ENCODE measurements at regions not wholly inside any gene's neighbourhood (a gene's known extent, or its start where the extent isn't known, plus 50 kb on each side); places are given as distances from the start of the nearest gene placed in this dataset.

DNA sequence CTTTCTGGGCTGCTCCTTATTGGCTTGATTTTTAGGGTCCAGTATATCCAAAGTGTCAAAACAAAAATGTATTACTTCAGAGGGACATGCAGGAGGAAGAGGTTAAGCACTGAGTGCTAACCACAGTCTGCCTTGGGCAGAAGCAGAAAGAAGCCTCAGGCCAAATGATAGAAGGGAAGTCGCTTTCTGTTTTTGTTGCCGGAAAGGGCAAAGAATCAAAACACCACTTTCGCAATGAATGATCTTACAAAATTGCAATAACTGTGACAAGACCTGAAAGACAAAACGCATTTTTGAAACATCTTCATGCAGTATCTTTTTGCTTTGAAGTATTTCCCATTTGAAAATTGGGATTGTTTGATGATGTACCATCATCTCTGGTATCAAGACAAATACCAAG is 70.1 kb upstream of the PICALM start:
- no peak overlapping the region for H3K27ac ChIP-seq
- no peak for TF ChIP-seq ZFX (IDR thresholded peaks at IDR 0.05; ENCODE audit: borderline replicate concordance)
- TF ChIP-seq, protein P1, sequence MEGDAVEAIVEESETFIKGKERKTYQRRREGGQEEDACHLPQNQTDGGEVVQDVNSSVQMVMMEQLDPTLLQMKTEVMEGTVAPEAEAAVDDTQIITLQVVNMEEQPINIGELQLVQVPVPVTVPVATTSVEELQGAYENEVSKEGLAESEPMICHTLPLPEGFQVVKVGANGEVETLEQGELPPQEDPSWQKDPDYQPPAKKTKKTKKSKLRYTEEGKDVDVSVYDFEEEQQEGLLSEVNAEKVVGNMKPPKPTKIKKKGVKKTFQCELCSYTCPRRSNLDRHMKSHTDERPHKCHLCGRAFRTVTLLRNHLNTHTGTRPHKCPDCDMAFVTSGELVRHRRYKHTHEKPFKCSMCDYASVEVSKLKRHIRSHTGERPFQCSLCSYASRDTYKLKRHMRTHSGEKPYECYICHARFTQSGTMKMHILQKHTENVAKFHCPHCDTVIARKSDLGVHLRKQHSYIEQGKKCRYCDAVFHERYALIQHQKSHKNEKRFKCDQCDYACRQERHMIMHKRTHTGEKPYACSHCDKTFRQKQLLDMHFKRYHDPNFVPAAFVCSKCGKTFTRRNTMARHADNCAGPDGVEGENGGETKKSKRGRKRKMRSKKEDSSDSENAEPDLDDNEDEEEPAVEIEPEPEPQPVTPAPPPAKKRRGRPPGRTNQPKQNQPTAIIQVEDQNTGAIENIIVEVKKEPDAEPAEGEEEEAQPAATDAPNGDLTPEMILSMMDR (IDR thresholded peaks at IDR 0.05) = no peak

DNA sequence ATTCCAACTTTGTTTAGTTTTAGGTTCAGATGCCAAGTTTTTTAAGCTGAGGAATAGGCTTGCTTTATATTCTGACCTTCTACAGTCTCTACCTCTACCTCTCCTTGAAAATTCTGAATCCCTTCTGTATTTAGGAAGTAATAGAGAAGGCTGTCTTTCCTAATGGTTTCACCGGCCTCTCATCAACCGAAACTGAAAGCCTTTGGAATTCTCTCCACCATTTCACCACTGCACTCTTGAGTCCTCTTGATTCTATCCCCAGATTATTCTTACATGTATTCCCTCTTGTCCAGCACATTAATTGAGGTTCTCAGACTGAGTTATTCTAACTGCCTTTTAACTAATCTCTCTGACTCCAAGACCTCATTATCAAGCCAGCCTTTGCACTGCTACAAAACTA is 67.7 kb upstream of the PICALM start:
- no peak overlapping the region for H3K27ac ChIP-seq
- TF ChIP-seq, protein P1 (IDR thresholded peaks at IDR 0.05) = no peak
- TF ChIP-seq ZFX (IDR thresholded peaks at IDR 0.05; ENCODE audit: borderline replicate concordance) = no peak

DNA sequence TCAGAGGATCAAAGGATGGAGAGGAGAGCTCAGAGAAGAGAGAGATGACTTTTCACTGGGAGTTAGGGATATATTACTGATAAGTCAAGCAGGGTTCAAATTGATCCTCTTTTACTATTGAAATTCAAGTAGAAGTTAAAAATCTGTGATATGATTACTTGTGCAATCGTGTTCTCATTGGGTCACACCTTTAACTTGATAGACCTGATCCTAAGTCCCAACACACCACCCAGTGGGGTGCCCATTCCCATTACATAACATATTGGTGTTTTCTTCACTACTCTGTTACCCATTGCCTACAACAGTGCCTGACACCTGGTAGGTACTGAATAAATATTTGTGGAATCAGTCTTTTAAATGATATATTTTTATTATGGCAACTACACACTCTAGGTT is 66.4 kb upstream of the PICALM start:
- TF ChIP-seq ZFX (IDR thresholded peaks at IDR 0.05; ENCODE audit: borderline replicate concordance) = no peak
- TF ChIP-seq, protein P1 (IDR thresholded peaks at IDR 0.05) = no peak
- H3K27ac ChIP-seq = no peak overlapping the region

DNA sequence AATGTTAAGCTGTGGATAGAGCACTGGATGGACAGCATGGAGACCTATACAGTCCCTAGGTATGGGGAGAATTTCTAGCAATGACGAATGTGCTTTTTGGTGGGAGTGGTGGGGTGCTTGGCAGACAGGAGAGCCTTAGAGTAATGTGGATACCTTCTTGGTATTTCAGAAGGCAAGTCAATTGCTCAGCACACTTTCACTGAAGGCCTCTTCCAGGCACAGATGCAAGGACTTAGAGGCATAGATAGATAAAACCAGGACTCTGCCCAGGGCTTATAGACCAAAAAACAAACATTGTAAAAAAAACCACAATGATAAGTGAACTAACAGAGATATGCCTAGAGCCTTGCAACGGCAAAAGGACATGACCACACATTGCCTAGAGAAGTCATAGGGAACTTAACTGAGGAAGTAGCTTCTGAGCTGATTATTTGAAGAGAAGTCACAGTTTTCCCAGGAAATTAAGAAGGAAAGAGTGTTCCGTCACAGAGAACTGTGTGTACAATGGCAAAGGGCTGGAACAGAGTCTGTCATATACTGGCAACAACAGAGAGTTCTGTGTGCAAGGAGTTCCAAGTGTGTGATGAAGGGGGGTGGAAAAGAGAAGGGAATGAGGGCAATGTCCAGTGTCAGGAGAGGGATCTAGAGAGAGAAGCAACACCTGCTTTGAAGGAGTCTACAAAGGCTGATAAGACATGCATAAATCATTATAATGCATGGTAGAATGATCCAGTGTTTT is 65.9 kb upstream of the PICALM start:
- TF ChIP-seq, protein P1 (IDR thresholded peaks at IDR 0.05) = no peak
- no peak for TF ChIP-seq ZFX (IDR thresholded peaks at IDR 0.05; ENCODE audit: borderline replicate concordance)
- H3K27ac ChIP-seq = no peak overlapping the region

DNA sequence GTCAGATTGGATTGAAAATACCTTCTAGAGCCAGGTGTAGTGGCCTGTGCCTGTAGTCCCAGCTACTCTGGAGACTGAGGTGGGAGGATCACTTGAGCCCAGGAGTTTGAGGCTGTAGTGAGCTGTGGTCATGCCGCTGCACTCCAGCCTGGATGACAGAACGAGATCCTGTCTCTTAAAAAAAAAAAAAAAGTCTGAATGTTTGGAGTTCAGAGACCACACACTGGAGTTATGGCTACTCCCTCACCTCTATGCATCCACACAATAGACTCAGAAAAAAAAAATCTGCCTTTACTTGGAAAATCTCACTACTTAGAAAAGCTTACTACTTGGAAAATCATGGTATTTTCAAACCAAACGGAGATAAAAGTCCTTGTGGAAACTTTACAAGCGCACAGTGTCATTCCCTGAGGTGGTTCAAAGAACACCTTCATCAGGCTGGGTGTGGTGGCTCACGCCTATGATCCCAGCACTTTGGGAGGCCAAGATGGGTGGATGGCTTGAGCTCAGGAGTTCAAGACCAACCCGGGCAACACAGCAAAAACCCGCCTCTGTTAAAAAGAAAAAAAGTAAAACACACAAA is 63.9 kb upstream of the PICALM start:
- H3K27ac ChIP-seq = no peak overlapping the region
- TF ChIP-seq ZFX (IDR thresholded peaks at IDR 0.05; ENCODE audit: borderline replicate concordance) = no peak
- TF ChIP-seq, protein P1 (IDR thresholded peaks at IDR 0.05) = no peak

DNA sequence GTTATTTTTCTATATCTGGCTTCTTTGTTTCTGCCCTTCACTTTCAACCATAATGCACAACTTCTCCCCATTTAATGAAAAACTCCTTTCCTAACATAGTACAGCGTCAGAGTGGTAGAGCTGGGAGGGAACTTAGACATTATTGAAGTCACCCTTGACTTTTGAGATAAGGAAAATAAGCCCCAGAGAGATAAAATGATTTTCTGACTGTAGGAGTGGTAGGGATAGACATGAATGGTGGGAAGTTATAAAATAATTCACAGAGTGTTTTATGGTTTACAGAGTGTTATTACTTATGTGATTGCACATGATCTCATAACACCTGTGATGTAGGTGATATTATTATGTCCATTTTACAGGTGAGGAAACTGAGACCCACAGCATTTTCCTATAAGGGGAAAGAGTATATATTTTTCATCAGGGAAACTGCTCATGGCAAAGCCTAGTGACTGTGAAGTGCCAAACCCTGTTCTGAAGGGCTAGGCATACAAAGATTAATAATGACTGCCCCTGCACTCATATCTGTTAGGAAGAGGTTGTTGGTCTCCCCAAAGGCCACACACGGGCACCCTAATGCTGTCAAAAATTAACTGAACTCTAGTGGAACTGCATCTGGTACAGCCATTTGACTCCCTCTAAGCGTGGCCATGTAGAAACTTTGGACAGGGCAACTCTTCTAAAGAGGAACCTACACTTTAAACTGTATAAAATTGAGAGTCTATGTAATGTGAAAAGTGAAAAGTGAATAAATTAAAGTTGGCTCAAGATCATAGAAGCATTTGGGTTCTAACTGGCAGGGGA is 61.1 kb upstream of the PICALM start:
- TF ChIP-seq ZFX (IDR thresholded peaks at IDR 0.05; ENCODE audit: borderline replicate concordance) = no peak
- TF ChIP-seq, protein P1 (IDR thresholded peaks at IDR 0.05) = no peak
- H3K27ac ChIP-seq = no peak overlapping the region

DNA sequence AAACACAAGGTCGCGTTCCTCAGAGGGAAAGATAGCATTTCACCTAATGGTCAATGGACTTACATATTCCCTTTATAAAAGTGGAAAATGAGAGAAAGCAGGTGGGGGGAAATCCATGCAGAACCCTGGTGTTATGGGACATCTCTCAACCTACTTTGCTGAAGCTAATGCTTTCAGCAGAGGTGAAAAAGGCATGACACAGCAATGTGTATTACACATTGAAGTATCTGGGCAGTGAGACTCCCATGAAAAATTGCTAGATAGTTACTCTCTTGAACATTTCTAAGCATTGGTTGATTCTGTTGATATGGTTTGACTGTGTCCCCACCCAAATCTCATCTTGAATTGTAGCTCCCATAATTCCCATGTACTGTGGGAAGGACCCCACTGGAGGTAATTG is 60.0 kb upstream of the PICALM start:
- TF ChIP-seq, protein P1 (IDR thresholded peaks at IDR 0.05) = no peak
- TF ChIP-seq ZFX (IDR thresholded peaks at IDR 0.05; ENCODE audit: borderline replicate concordance) = no peak
- H3K27ac ChIP-seq = no peak overlapping the region

Measured in 22Rv1 (cell line).